GM12878 (cell line): ENCODE measurements at regions not wholly inside any gene's neighbourhood (a gene's known extent, or its start where the extent isn't known, plus 50 kb on each side); places are given as distances from the start of the nearest gene placed in this dataset.

Experiments used
- ATAC-seq: fragments of 200-7000 bp; cut with Tn5 transposase; 3 replicates; pipeline ENCODE4 v1.9.1; 2020; ENCODE audit warnings: mild to moderate bottlenecking, moderate library complexity
- BruUV-seq: library from RNA; stranded (reverse); fragments of 400-500 nt; replicated peaks from 2 replicates; lab custom pipeline; 2021; lab: Mats Ljungman, UMichigan
- CTCF ChIA-PET: fragments of 300-600 bp; sonication (Branson Sonifier 250); formaldehyde crosslinking; extraction: SDS; loops from one replicate; lab custom pipeline; 2021; ENCODE audit warnings: inconsistent platforms; lab: Yijun Ruan, JAX
- POLR2A ChIA-PET: fragments of 350-600 bp; formaldehyde crosslinking; extraction: SDS; loops from one replicate; lab custom pipeline; 2021; ENCODE audit warnings: inconsistent platforms; lab: Charles Lee
- RAD21 ChIA-PET: fragments of 300-600 bp; sonication (Branson Sonifier 250); formaldehyde crosslinking; loops from one replicate; lab custom pipeline; 2023; ENCODE audit warnings: antibody characterized with exemption; ENCODE audit not compliant: unreplicated experiment; lab: Charles Lee
- SMC1A ChIA-PET: fragments of 300-600 bp; sonication (Branson Sonifier 250); formaldehyde crosslinking; loops from one replicate; lab custom pipeline; 2023; ENCODE audit not compliant: unreplicated experiment, uncharacterized antibody; lab: Charles Lee
- DNase-seq: peaks from one replicate; pipeline ENCODE4 v3.0.0-alpha.2; 2011; ENCODE audit warnings: low read depth, low spot score
- FAIRE-seq: peaks from 3 replicates; lab custom pipeline; 2011; peaks lifted over from hg19 to GRCh38; lab: Jason Lieb, UNC
- H2AFZ ChIP-seq: 2 replicates; pipeline ENCODE4 v1.6.0; 2011; ENCODE audit warnings: low read depth, low read length, control low read depth; ENCODE audit not compliant: control insufficient read depth
- H3K27ac ChIP-seq: 2 replicates; pipeline ENCODE4 v1.5.1; 2011; ENCODE audit warnings: control low read depth; ENCODE audit not compliant: control insufficient read depth, insufficient read depth
- H3K27me3 ChIP-seq, 2 experiments: replicated peaks in 1 of 2; 2 replicates each; pipeline versions ENCODE4 v1.6.0 to v1.6.1; 2011; ENCODE audit warnings: low read length in 1 of 2; ENCODE audit not compliant: control insufficient read depth in 2 of 2, insufficient read depth in 2 of 2
- H3K36me3 ChIP-seq, 2 experiments: 2 replicates each; pipeline ENCODE4 v1.5.1; 2011; ENCODE audit warnings: low read length in 1 of 2; ENCODE audit not compliant: control insufficient read depth in 2 of 2, insufficient read depth in 2 of 2
- H3K4me1 ChIP-seq: 2 replicates; pipeline ENCODE4 v1.6.1; 2011; ENCODE audit warnings: mild to moderate bottlenecking, low read length, moderate library complexity, mixed read lengths; ENCODE audit not compliant: control insufficient read depth, insufficient read depth
- H3K4me2 ChIP-seq: 2 replicates; pipeline ENCODE4 v1.6.0; 2011; ENCODE audit warnings: control low read depth; ENCODE audit not compliant: control insufficient read depth, insufficient read depth
- H3K4me3 ChIP-seq: fragments of 200-600 bp; sonication (generic); 2 replicates; pipeline ENCODE4 v1.5.1; 2016
- H3K79me2 ChIP-seq: 2 replicates; pipeline ENCODE4 v1.6.0; 2011; ENCODE audit warnings: low read length; ENCODE audit not compliant: control insufficient read depth, insufficient read depth
- H3K9ac ChIP-seq: 2 replicates; pipeline ENCODE4 v1.8.0; 2011; ENCODE audit warnings: low read length, control low read depth, mixed read lengths; ENCODE audit not compliant: control insufficient read depth, insufficient read depth
- H3K9me3 ChIP-seq: replicated peaks from 3 replicates; pipeline ENCODE4 v1.5.1; 2011; ENCODE audit warnings: mild to moderate bottlenecking, low read length; ENCODE audit not compliant: control insufficient read depth, insufficient read depth
- H4K20me1 ChIP-seq: 2 replicates; pipeline ENCODE4 v1.6.0; 2011; ENCODE audit not compliant: control insufficient read depth, insufficient read depth
- BMI1 ChIP-seq: fragments of 450-650 bp; IDR thresholded peaks from 2 replicates; pipeline ENCODE4 v1.6.1; 2016; ENCODE audit warnings: mild to moderate bottlenecking, moderate library complexity, borderline replicate concordance
- CBFB ChIP-seq: IDR thresholded peaks from 2 replicates; pipeline ENCODE4 v1.6.1; 2016; ENCODE audit warnings: antibody characterized with exemption, low read depth
- CREM ChIP-seq: IDR thresholded peaks from 2 replicates; pipeline ENCODE4 v1.6.1; 2014; ENCODE audit warnings: antibody characterized with exemption, low read depth
- EP300 ChIP-seq, 2 experiments: fragments of 150-350 bp in 1 of 2; IDR thresholded peaks; 2 replicates each; pipeline ENCODE4 v1.6.1; 2011 to 2012; ENCODE audit warnings: low read depth in 2 of 2, low read length in 2 of 2, borderline replicate concordance in 1 of 2, improper control_type of control experiment in 1 of 2, inconsistent platforms in 1 of 2; ENCODE audit not compliant: control insufficient read depth in 1 of 2
- EZH2 ChIP-seq: IDR thresholded peaks from 2 replicates; pipeline ENCODE4 v1.6.1; 2012; ENCODE audit warnings: low read depth, mild to moderate bottlenecking, control low read depth, inconsistent platforms, low read length, borderline replicate concordance; ENCODE audit not compliant: control insufficient read depth
- FOS ChIP-seq: IDR thresholded peaks from 3 replicates; pipeline ENCODE4 v1.6.1; 2011; ENCODE audit warnings: borderline replicate concordance; ENCODE audit not compliant: insufficient read length; ENCODE audit errors: extremely low read depth
- FOXM1 ChIP-seq: IDR thresholded peaks from 2 replicates; pipeline ENCODE4 v1.6.1; 2012; ENCODE audit warnings: low read depth, mild to moderate bottlenecking, inconsistent platforms, low read length, moderate library complexity
- GATAD2B ChIP-seq: fragments of 450-650 bp; conservative IDR thresholded peaks from 2 replicates; pipeline ENCODE4 v1.6.1; 2017; ENCODE audit warnings: low read depth, mild to moderate bottlenecking, moderate library complexity
- HDAC6 ChIP-seq: fragments of 200-600 bp; sonication (generic); IDR thresholded peaks from one replicate; pipeline ENCODE4 v1.8.0; 2017; ENCODE audit warnings: antibody characterized with exemption; ENCODE audit not compliant: unreplicated experiment
- HDGF ChIP-seq: fragments of 450-650 bp; IDR thresholded peaks from 2 replicates; pipeline ENCODE4 v1.6.1; 2016; ENCODE audit warnings: antibody characterized with exemption
- KDM1A ChIP-seq: fragments of 200-600 bp; sonication (generic); IDR thresholded peaks from 2 replicates; pipeline ENCODE4 v1.6.1; 2016; ENCODE audit warnings: borderline replicate concordance
- MYB ChIP-seq: fragments of 150-350 bp; IDR thresholded peaks from 2 replicates; pipeline ENCODE4 v1.6.1; 2014; ENCODE audit warnings: mild to moderate bottlenecking, low read depth, low read length, borderline replicate concordance
- PML ChIP-seq: IDR thresholded peaks from 2 replicates; pipeline ENCODE4 v1.6.1; 2012; ENCODE audit warnings: low read length, inconsistent platforms
- POLR2AphosphoS2 ChIP-seq: IDR thresholded peaks from 2 replicates; pipeline ENCODE4 v1.6.1; 2011; ENCODE audit warnings: low read depth, mild to moderate bottlenecking, low read length, improper control_type of control experiment, moderate library complexity
- RAD51 ChIP-seq: fragments of 450-650 bp; IDR thresholded peaks from 2 replicates; pipeline ENCODE4 v1.6.1; 2016; ENCODE audit warnings: moderate library complexity, mild to moderate bottlenecking, inconsistent platforms
- RBBP5 ChIP-seq: fragments of 200-600 bp; sonication (generic); conservative IDR thresholded peaks from 2 replicates; pipeline ENCODE4 v1.6.1; 2016
- RCOR1 ChIP-seq: conservative IDR thresholded peaks from 2 replicates; pipeline ENCODE4 v1.6.1; 2012; ENCODE audit warnings: low read depth, low read length, improper control_type of control experiment
- SREBF2 ChIP-seq: IDR thresholded peaks from 2 replicates; pipeline ENCODE4 v1.6.1; 2012; ENCODE audit warnings: mild to moderate bottlenecking, low read length
- STAT1 ChIP-seq: fragments of 450-650 bp; conservative IDR thresholded peaks from 2 replicates; pipeline ENCODE4 v1.6.1; 2014; ENCODE audit warnings: antibody characterized with exemption, mild to moderate bottlenecking
- TCF3 ChIP-seq: IDR thresholded peaks from 2 replicates; pipeline ENCODE4 v1.6.1; 2012; ENCODE audit warnings: low read depth, mild to moderate bottlenecking, low read length, borderline replicate concordance; ENCODE audit not compliant: insufficient read depth
- WGBS: methylation state at CpG from one replicate; pipeline ENCODE4 v1.1.6; 2016; ENCODE audit warnings: low lambda C conversion rate; ENCODE audit not compliant: insufficient replicate concordance, insufficient coverage; ENCODE audit errors: missing lambda C conversion rate; 5-methylcytosine and 5-hydroxymethylcytosine counted together
- in situ Hi-C: fragments of 300-500 bp; cut with MboI; formaldehyde crosslinking; loops from 9 replicates; pipeline ENCODE4 v1.14.3; 2018; ENCODE audit warnings: mixed read lengths
- intact Hi-C: fragments of 100-400 bp; cut with micrococcal nuclease; formaldehyde crosslinking; loops from one replicate; pipeline ENCODE4 v1.14.2; 2022; ENCODE audit not compliant: unreplicated experiment

DNA sequence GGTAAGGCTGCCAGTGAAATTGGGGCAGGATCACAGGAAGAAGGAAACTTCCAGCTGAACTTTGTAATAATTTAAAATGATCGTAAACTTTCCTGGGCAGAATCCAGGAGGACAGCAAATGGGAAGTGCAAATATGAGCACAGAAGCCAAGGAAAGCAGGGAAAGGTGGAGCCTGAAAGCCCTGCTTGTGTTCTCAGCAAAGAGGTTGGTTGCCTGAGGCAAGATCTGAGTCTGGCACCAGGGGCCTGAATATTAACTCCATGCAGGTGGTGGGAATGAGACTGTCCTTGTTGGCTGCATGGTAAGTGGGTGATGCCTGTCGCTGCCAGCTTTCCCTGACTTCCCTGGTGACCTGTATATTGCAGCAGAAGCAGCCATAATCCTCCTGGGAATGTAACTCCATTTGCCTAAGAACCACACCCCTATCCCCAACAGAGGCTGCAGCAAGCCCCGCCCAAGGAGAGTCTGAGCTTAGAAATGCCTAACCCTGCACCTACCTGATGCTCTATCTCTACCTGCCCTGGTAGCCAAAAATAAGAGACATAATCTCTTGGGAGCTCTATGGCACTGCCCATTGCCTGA, 132.0 kb upstream of the HDX start:
- intact Hi-C loops: no loop called here
- DNase-seq (no peak), FAIRE-seq (no peak), ATAC-seq (no peak)
- no peaks in the 10 kb centered on the region for H3K27me3 ChIP-seq
- H3K9me3 ChIP-seq: no peaks in the 10 kb centered on the region
- no peak overlapping the region for H3K4me3 ChIP-seq
- CTCF ChIA-PET: interaction anchor here (0.8 kb wide), 1 partner anchor 419 kb away, joined by 3 read pairs; no protein-coding TSS in a partner anchor
- in situ Hi-C loops: no loop called here
- WGBS: 17% methylated on average over 3 of the region's 3 CpGs
- POLR2A ChIA-PET: no interaction called here
- no TSS peak for BruUV-seq
- H3K27ac ChIP-seq: no peak overlapping the region
- SMC1A ChIA-PET: no interaction called here
- no peaks in the 10 kb centered on the region for H3K4me1 ChIP-seq
- H4K20me1 ChIP-seq: no peaks in the 10 kb centered on the region
- no peak overlapping the region for H3K4me2 ChIP-seq
- H3K9ac ChIP-seq: no peak overlapping the region
- H2AFZ ChIP-seq: no peak overlapping the region
- H3K79me2 ChIP-seq: no peaks in the 10 kb centered on the region
- RAD21 ChIA-PET: no interaction called here
- no peaks in the 10 kb centered on the region for H3K36me3 ChIP-seq
- TF ChIP-seq RCOR1: no peak
- TF ChIP-seq EZH2: no peak
- TF ChIP-seq PML: no peak

DNA sequence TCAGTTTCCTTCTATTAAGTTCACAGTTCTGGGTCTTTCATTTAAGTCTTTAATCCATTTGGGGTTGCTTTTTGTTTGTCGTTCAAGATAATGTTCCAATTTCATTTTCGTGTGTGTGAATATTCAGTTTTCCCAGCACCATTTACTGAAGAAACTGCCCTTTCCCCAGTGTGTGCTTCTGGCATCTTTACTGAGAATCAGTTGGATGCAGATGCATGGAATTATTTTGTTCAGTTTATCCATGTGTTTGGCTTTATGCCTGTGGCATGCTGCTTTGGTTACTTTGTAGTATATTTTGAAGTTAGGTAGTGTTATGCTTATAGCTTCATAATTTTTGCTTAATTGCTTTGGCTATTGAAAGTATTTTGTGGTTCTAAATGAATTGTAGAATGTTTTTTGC, 163.8 kb upstream of the HDX start:
- SMC1A ChIA-PET: no interaction called here
- no peak overlapping the region for H3K4me3 ChIP-seq
- no peaks in the 10 kb centered on the region for H3K27me3 ChIP-seq
- H3K4me2 ChIP-seq: no peak overlapping the region
- BruUV-seq: no TSS peak
- RAD21 ChIA-PET: no interaction called here
- H3K9me3 ChIP-seq: no peaks in the 10 kb centered on the region
- no peaks in the 10 kb centered on the region for H3K4me1 ChIP-seq
- in situ Hi-C loops: no loop called here
- WGBS: 6% methylated on average over 2 of the region's 2 CpGs
- H3K36me3 ChIP-seq: no peaks in the 10 kb centered on the region
- DNase-seq: no peak
- CTCF ChIA-PET: no interaction called here
- H3K27ac ChIP-seq: no peak overlapping the region
- ATAC-seq: no peak
- no peak for FAIRE-seq
- H3K79me2 ChIP-seq: no peaks in the 10 kb centered on the region
- intact Hi-C loops: no loop called here
- POLR2A ChIA-PET: no interaction called here
- H2AFZ ChIP-seq: no peak overlapping the region
- no peaks in the 10 kb centered on the region for H4K20me1 ChIP-seq
- no peak overlapping the region for H3K9ac ChIP-seq
- no peak for TF ChIP-seq CREM
- no peak for TF ChIP-seq STAT1
- no peak for TF ChIP-seq HDAC6
- TF ChIP-seq MYB: no peak
- no peak for TF ChIP-seq BMI1
- no peak for TF ChIP-seq GATAD2B
- no peak for TF ChIP-seq FOXM1
- no peak for TF ChIP-seq POLR2AphosphoS2
- TF ChIP-seq HDGF: no peak
- TF ChIP-seq TCF3: no peak
- no peak for TF ChIP-seq SREBF2
- no peak for TF ChIP-seq RAD51
- no peak for TF ChIP-seq KDM1A
- no peak for TF ChIP-seq CBFB
- no peak for TF ChIP-seq RBBP5
- no peak for TF ChIP-seq FOS
- TF ChIP-seq EP300 (IDR thresholded peaks at IDR 0.05; ENCODE audit: borderline replicate concordance in 1 of 2, control insufficient read depth in 1 of 2, low read depth in 2 of 2, low read length in 2 of 2): no peak
